HG02759 (cell line): ENCODE measurements at regions not wholly inside any gene's neighbourhood (a gene's known extent, or its start where the extent isn't known, plus 50 kb on each side); places are given as distances from the start of the nearest gene placed in this dataset.
"Not testable (repeated sequence)": the region's sequence is repeated elsewhere in the genome, so short reads cannot be mapped to it uniquely, and the experiment has no call there.

Source experiments
- ATAC-seq: cut with Tn5 transposase; IDR thresholded peaks from one replicate; pipeline ENCODE4 v1.9.1; 2021; ENCODE audit warnings: mild to moderate bottlenecking, moderate library complexity; ENCODE audit not compliant: unreplicated experiment

DNA sequence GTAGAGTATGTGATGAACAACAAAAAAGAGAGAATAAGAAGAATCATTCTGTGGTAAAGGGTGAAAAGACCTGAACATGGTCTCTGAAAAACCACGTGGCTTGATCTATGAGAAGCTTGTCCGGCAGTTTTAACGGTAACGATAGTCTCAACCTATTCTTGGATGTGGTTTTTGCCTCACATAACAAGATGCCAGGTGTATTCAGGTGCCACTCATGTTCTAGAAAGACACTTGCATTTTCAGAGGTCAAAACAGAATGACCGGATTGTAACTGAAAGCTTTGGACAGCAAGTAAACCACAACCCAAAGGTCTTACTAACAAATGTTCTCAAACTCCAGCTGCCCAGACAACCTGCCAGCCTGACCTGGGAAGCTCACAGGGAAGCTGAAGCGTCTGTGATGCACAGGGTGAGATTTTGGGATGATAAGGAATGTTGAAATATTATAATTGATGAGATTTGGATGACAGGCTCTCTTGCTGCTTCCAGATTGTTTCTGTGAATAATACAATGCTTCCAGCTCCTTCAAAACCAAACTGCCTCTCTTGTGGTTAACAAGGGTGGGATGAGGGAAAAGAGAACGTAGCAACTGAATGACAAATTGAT, 137.4 kb upstream of the GRB10 start:
- no peak for ATAC-seq

DNA sequence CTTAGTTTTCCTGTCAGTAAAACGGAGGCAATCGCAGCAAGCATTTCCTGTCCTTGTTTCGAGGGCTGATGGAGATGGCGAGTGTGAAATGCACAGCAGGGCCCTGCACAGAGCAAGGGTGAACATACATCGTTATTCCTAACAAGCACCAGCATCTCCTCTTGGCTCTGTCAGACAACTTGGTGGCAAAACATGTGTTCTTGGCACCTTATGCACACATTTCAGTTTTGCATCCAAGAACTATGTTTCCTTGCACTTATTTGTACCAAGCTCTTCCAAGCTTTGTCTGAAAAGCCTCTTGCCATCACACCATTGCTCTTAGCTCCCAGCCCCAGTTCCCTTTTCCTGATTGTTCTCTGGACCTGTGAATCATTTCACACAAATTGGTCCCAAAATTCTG, 132.9 kb upstream of the GRB10 start:
- no peak for ATAC-seq

DNA sequence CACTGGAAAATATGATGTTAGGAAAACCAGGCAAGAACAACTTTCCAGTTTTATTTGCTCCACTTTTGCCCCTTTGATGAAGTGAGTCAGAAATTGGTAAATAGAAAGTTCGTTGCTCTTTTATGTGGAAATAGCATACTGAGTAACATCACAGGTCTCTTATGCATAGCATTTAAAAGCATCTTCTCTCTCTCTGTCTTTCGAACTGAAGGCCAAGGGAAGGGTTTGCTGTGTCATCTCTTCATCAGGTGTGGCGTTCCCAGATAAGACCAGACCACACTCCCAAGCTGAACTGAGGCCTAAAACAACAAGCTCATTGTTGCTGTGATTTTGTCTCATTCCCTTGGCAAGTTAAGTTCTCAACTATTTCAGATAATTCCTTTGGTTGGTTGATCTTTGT, 131.8 kb upstream of the GRB10 start:
- ATAC-seq, result no peak

DNA sequence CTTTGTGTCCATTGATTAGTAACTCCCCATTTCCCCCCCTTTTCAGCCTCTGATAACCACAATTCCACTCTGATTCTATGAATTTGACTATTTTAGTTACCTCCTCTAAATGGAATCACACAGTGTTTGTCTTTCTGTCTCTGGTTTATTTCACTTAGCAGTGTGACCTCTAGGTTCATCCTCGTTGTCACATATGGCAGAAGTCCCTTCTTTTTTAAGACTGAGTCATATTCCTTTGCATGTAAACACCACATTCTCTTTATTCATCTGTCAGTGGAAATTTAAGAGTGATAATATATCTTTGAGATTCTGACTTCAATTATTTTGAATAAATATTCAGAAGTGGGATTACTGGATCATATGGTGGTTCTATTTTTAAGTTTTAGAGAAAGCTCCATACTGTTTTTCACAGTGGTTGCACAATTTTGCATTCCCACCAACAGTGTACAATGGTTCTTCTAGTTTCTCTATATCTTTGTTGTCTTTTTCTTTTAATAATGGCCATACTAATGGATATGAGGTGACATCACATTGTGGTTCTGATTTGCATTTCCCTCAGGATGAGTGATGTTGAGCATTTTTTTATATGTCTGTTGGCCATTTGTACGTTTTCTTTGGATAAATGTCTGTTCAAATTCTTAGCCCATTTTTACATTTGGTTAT, 126.1 kb upstream of the GRB10 start:
- no peak for ATAC-seq

DNA sequence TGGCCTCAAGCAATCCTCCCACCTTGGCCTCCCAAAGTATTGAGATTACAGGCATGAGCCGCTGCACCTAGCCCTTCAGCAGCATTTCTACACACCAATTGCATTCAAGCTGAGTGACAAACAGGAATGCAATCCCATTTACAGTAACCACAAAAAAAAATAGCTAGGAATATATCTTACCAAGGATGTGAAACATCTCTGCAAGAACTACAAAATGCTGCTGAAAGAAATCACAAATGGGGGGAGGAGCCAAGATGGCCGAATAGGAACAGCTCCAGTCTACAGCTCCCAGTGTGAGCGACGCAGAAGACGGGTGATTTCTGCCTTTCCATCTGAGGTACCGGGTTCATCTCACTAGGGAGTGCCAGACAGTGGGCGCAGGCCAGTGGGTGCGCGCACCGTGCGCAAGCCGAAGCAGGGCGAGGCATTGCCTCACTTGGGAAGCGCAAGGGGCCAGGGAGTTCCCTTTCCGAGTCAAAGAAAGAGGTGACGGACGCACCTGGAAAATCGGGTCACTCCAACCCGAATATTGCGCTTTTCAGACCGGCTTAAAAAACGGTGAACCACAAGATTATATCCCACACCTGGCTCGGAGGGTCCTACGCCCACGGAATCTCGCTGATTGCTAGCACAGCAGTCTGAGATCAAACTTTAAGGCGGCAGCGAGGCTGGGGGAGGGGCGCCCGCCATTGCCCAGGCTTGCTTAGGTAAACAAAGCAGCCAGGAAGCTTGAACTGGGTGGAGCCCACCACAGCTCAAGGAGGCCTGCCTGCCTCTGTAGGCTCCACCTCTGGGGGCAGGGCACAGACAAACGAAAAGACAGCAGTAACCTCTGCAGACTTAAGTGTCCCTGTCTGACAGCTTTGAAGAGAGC, 116.1 kb upstream of the GRB10 start:
- not testable (repeated sequence) for ATAC-seq

DNA sequence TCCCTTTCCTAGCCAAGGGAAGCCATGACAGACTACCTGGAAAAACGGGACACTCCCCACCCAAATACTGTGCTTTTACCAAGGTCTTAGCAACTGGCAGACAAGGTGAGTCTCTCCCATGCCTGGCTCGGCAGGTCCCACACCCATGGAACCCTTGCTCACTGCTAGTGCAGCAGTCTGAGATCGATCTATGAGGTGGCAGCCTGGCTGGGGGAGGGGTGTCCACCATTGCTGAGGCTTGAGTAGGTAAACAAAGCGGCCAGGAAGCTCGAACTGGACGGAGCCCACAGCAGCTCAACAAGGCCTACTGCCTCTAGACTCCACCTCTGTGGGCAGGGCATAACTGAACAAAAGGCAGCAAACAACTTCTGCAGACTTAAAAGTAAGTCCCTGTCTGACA, 104.4 kb upstream of the GRB10 start:
- ATAC-seq, result not testable (repeated sequence)

DNA sequence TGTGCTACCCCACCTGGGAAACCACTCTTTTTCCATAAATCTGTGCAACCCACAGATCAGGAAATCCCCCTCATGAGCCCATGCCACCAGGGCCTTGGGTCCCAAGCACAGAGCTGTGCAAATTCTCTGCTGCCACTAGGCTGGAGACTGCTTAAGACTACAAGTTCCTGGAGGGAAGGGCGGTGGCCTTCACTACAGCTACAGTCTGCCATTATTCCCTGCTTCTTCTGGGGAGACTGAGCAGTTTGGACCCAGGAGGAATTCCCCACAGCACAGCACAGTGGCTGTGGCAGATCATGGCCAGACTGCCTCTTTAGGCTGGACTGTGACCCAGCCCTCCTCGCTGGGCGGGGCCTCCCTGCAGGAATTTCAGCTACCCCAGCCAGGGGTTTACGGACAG, 89.7 kb upstream of the GRB10 start:
- no peak for ATAC-seq

DNA sequence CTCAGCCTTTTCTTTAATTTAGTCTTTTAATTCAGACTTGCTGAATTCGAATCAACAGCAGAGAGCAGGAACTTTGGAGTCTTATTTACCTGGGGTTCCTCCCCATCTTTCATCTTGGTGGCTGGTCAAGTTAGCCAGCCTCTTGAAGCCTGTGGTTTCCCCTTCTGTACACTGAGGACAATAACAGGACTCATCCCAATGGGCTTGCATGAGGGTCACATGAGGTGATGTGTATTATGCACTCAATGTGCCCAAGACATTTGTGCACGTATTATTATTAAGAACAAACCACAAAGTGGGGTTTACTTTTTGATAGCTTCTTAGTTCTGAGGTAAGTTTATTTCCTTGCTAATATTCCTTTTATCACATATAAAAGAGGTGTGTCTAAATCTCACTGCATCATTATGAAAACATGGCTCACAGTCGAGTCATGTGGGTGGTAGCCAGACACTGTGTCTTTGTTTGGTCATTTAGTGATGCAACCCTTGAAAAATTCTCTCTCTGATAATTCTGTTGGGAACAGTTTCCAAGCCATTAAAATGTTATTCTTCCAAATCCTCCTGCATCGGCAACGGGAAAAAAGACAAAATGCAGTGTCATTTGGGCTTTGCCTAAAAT, 86.5 kb upstream of the GRB10 start:
- ATAC-seq, result no peak

DNA sequence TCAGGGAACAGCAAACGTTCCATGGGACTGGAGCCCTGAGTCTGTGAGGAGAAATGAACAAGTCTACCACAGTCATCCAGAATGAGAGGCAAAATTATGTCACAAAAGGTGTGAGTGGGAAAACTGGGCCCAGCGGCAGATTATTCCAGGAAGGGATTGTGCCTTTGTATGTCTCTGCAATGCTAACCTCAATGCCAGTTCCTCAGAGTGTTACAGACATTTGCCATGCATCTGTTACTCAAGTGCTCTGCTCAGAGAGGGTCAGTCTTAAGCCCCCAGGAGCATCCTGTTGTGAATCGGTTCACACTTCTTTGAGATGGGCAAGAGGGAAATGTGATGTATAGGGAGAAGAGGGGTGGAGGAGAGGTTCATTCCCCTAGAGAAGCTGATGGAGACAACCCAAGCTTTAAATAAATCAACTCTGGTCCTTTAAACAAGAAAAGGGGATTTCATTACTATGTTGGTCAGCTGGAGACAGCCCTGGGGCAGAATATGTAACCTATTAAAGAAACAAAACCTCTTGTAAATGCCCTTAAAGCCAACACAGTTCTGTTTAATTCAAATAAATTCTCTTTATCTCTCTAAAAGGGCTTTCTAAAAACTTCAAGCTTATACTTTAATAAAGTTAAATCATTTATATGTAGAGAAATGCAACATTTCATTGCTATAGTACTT, 85.9 kb upstream of the GRB10 start:
- ATAC-seq, result no peak

DNA sequence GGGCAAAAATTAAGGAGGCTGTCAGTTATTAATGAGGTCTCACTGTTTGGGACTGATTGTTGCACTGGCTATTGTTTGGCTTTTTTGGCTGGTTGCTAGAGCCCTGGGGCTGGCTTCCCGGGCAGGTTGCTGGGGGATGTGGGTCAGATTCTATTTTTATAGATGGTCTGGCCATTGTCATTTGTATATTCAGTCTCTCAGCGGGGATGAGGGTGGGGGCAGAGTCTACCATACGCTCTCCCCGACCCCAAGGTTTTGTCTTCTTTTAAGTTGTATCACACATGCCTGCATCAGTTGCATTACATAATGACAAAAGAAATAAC, 84.3 kb upstream of the GRB10 start:
- no peak for ATAC-seq

DNA sequence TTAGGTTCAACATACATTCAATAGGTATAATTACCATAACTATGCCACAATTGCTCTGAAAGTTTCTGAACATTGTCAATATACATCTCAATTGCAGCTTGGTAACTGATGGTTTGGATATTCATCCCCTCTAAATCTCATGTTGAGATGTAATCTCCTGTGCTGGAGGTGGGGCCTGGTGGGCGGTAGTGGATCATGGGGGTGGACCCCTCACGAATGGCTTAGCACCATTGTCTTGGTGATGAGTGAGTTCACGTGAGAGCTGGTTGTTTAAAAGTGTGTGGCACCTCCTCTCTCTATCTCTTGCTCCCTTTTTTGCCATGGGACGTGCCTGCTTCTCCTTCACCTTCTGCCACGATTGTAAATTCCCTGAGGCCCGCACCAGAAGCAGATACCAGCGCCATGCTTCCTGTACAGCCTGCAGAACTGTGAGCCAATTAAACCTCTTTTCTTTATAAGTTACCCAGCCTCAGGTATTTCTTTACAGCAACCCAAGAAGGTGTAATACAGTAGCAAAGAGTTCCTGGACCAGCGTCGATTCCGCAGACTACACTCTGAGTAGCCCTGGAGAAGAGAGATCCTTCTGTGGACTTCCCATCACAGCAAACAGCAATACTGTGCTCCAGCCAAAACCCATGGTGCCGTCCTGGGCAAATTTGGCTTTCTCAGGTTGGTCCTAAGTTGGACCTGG, 83.8 kb upstream of the GRB10 start:
- no peak for ATAC-seq

DNA sequence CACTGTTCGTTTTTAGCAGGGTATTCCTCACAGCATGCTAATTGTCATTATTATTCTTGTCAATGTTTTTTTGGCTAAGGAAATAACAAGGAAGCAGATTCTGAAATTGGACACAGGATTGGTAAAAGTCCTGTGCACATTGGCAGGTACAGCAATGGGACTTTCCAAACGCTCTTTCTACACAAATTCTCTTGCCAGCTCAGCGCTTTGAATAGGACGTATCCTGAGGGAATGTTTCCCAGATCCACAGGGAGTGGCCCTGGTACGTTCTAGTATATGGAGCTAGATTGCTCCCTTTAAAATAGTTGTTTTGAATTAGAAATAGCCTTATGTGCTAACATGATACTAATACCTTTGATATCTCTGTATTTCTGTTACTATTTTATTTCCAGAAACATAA, 82.8 kb upstream of the GRB10 start:
- ATAC-seq, result no peak

DNA sequence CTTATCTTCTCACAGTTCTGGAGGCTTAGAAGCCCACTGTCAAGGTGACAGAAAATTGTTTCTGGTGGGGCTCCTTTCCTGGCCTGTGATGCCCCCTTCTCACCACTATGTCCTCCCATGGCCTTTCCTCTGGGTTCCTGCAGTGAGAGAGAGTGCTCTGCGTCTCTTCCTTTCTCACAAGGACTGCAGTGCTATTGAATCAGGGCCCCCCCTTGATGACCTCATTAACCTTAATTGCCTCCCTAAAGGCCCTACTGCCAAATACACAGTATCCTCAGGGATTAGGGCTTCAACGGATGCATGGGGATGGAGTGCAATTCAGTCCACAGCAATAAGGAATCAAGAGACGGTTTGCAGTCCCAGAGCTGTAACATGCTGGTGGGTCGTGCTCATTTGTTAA, 82.0 kb upstream of the GRB10 start:
- ATAC-seq, result no peak

DNA sequence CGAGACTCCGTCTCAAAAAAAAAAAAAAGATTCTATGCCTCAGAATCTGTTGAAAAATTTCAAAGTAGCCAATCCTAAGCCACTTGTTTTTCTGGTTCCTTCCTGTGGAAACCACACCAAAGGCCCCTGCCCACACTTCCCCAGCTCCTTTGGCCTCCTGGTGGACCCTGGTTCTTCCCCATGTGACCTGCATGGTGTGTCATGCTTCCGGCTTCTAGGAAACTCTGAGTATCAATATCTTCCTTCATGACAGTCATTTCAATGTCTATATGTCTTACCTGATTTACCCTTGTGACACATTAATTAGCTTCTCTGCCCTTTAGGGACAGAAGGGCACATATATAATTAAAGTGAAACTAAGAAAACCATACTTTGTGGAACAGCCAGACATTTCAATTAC, 80.4 kb upstream of the GRB10 start:
- ATAC-seq, result no peak

DNA sequence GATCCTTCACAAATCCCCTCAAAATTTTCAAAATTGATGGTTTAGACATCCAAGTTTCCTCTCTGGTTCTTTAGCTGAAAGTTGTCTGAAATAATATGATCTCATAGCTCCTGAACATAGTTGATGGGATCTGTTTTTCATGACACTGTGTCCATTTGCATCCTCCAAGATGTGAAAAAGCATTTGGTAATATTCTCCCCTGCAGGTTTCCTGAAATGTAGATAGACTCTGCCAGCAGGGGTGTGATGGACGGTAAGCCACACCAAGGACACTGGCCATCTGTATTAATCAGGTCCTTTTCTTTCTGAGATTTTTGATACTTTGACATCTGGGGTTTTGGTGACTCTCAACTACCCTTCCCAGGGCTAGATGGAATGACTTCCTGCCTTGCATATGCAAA, 79.6 kb upstream of the GRB10 start:
- ATAC-seq, result no peak

DNA sequence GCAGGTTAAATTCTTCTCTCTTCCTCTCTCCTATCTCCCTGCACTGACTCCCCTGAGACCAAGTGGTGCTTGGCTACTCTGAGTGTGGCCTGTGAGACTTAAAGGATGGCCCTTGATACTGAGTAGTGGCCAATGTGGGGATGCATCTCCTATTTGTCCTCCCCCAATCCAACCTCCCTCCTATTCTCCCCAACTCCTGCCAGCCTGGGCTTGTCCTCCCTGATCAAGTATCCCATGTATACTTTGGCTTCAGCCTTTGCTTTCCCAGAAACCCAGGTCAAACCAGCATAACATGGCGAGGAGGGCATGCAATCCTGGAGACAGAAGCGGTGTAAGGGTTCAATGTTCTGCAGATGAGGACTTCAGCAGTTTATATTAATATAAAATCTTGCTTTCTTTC, 77.9 kb upstream of the GRB10 start:
- no peak for ATAC-seq

DNA sequence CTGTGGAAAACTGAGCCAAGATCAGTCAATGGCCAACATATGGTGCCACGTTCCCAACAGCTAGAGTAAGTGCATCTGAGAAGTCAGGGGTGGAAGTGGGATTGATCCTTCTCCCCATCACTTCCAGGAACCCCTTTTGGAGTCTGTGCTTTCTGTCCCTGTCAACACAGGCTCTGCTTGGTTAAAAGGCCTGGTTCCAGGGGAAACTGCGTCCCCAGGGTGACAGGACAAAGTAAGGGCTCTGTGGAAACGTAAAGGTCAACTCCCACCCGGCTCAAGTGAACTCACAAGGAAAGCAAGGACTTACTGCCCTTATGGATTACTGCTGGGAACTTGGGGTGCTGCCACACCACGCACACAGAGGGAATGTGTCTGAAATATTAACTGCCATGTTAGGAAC, 77.5 kb upstream of the GRB10 start:
- no peak for ATAC-seq

DNA sequence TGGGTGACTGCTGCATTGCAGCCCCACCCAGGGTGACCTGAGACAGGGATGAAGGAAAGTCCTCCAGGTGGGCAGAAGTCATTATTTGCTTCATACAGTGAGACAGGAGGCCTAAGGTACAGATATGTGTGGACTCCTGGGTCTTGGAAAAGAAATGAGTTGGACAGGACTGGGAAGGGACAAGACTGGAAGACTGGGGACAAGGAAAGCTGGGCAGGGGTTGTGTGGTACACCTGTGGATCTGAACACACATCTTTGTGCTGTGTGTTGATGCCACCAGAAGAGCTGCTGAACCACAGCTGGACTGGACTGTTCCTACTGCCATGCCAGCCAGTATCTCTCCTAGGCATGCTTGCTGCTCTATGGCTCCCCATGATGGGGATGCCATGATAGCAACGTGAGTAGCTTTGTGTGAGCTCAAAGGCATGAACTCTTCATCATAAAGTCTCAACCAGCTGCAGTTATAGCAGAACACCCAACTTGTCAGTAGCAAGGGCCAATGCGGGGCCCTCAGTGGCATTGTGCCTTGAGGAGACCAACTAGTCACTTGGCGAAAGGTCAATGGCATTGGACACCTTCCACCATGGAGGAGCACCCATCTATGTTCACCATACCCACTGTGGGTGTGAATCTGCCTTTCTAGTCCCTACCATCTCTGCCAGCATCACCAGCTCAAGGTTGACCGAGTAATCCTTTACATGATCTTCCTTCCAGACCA, 76.0 kb upstream of the GRB10 start:
- ATAC-seq, result no peak

DNA sequence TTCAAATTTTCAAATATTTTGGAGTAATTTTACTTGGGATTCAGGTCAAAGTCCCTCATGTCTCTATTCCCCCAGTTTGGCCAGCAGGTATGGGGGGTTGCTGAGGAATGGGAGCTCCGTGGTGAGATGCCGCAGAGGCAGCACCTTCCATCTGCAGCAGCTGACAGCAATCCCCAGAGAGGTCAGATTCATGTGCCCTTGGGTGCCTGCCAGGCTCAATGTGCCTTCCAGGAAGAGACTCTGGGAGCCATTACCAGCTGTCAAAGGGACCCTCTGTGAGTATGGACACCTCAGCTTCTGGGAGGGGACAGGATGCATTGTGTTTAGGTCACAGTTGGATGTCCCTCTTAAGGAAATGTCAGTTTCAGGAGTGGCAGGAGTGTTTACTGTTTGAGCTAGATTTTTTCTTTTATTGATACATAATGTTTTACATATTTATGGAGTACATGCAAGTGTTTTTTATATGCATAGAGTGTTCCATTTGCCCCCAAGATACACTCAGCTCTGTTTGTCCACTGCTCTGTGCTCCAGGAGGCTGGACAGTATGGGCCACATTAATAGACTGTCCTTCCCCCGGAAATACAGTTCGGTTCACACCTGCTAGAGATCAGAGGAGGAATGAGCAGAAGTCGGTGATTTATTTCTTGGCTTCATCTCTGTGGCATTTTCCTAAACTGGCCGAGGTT, 75.3 kb upstream of the GRB10 start:
- ATAC-seq, result no peak

DNA sequence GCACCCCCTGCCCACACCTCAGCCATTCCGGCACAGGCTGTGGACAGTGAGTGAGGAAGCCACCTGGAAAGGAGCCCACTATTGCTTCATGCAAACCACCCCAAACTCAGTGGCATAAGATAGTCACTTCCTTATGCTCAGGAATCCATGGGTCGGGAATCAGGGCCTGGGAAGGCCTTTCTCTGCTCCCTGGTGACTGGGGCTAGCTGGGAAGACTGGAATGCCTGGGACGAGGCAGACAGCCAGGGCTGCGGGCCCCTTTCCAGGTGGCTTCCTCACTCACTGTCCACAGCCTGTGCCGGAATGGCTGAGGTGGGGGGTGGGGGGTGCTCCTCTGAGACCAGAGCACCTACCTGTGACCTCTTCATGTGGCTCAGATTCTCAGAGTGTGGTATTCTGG, 74.1 kb upstream of the GRB10 start:
- no peak for ATAC-seq
